Ishikawa (cell line): ENCODE measurements at regions not wholly inside any gene's neighbourhood (a gene's known extent, or its start where the extent isn't known, plus 50 kb on each side); places are given as distances from the start of the nearest gene placed in this dataset.

Experiments used
- CEBPB ChIP-seq: IDR thresholded peaks from 2 replicates; pipeline ENCODE4 v1.6.1; 2012
- CREB1 ChIP-seq: IDR thresholded peaks from 2 replicates; pipeline ENCODE4 v1.6.1; 2012; ENCODE audit warnings: low read depth
- EGR1 ChIP-seq: IDR thresholded peaks from 2 replicates; pipeline ENCODE4 v1.6.1; 2012
- EP300 ChIP-seq: IDR thresholded peaks from 2 replicates; pipeline ENCODE4 v1.6.1; 2012; ENCODE audit warnings: borderline replicate concordance
- FOXM1 ChIP-seq: IDR thresholded peaks from 2 replicates; pipeline ENCODE4 v1.6.1; 2012; ENCODE audit warnings: low read depth, borderline replicate concordance
- NFIC ChIP-seq: IDR thresholded peaks from 2 replicates; pipeline ENCODE4 v1.6.1; 2012
- RAD21 ChIP-seq: IDR thresholded peaks from 2 replicates; pipeline ENCODE4 v1.6.1; 2012; ENCODE audit warnings: low read depth
- TAF1 ChIP-seq: IDR thresholded peaks from 2 replicates; pipeline ENCODE4 v1.6.1; 2012; ENCODE audit warnings: low read depth, mild to moderate bottlenecking
- TCF12 ChIP-seq: IDR thresholded peaks from 2 replicates; pipeline ENCODE4 v1.6.1; 2012; ENCODE audit warnings: low read depth
- TEAD4 ChIP-seq: IDR thresholded peaks from 2 replicates; pipeline ENCODE4 v1.6.1; 2012
- YY1 ChIP-seq: IDR thresholded peaks from 2 replicates; pipeline ENCODE4 v1.6.1; 2012; ENCODE audit warnings: low read depth
- ZBTB7A ChIP-seq: IDR thresholded peaks from 2 replicates; pipeline ENCODE4 v1.6.1; 2012; ENCODE audit warnings: low read depth
- TF ChIP-seq, protein P1 (sequence below): IDR thresholded peaks from 2 replicates; pipeline ENCODE4 v1.6.1; 2012
- TF ChIP-seq, protein P2 (sequence below): IDR thresholded peaks from 2 replicates; pipeline ENCODE4 v1.6.1; 2012; ENCODE audit warnings: low read depth, mild to moderate bottlenecking
- TF ChIP-seq, protein P3 (sequence below): IDR thresholded peaks from 2 replicates; pipeline ENCODE4 v1.6.1; 2012

DNA sequence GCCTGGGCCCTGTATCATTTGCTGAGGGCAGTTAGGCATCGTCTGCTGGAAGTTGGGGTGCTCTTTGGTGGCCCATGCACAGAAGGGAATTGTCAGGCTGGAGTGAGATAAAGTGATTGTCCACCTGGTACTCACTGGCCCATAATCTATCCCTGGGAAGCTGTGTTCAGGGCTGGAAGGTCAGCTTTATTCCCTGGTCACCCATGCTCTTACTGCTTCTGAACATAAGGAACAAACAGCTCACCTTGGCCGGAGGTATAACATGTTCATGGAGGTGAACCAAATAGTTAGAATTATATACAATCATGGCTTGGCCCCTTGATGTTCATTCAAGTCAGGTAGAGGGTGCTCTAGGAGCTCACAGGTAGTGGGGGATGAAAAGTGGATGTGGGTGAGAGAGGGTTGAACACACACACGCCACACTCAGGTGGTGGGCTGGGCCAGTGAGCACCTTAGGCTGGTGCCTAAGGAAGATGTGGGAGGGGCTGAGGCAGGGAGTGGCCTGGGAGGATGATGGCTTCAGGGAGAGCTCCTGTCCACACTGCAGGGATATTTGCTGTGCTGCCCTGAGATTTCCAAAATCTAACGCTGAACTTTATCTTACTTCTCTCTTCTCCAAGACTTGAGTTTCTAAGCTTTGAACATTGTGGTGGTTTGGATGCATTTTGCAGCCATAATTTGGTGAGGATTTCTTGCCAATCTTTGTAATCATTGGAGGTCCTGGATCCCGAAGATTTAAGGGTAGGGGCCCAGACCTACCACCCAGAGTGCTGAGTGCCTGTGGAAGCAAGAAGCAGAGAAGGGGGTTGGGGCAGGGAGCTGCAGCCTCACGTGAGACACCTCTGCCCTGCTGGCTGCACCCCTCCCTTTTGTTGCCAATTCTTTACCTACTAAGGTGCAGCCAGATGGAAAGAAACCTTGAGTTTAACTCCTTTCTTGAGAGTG lies 420.6 kb downstream of the ZNF536 start:
- no peak for TF ChIP-seq FOXM1
- no peak for TF ChIP-seq EGR1
- no peak for TF ChIP-seq EP300
- no peak for TF ChIP-seq TCF12
- no peak for TF ChIP-seq ZBTB7A
- TF ChIP-seq NFIC = no peak
- TF ChIP-seq CREB1 = no peak

DNA sequence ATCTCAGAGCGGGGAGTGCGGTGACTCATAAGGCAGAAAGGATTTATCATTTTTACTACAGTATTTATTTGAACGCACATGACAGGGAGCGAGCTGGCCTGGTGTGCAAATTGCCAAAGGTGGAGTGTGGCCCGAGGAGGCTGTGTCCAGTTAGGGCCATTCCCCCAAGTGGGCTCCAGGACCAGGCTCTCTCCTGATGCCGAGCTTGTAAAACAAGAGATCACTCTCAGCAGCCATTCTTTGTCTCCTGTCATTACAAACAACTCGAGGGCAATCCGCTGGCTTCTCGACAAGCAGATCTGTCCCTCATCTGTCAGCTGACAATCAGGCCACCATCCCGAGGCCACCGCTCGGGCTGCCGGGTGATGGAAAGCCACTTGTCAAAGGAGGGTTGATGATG lies 418.9 kb downstream of the ZNF536 start:
- no peak for TF ChIP-seq TCF12
- no peak for TF ChIP-seq TAF1
- TF ChIP-seq CEBPB = no peak
- TF ChIP-seq ZBTB7A = no peak
- TF ChIP-seq EP300 = no peak
- TF ChIP-seq RAD21 = no peak
- no peak for TF ChIP-seq TEAD4
- TF ChIP-seq, protein P1, sequence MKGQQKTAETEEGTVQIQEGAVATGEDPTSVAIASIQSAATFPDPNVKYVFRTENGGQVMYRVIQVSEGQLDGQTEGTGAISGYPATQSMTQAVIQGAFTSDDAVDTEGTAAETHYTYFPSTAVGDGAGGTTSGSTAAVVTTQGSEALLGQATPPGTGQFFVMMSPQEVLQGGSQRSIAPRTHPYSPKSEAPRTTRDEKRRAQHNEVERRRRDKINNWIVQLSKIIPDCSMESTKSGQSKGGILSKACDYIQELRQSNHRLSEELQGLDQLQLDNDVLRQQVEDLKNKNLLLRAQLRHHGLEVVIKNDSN = no peak
- no peak for TF ChIP-seq NFIC
- TF ChIP-seq, protein P2, sequence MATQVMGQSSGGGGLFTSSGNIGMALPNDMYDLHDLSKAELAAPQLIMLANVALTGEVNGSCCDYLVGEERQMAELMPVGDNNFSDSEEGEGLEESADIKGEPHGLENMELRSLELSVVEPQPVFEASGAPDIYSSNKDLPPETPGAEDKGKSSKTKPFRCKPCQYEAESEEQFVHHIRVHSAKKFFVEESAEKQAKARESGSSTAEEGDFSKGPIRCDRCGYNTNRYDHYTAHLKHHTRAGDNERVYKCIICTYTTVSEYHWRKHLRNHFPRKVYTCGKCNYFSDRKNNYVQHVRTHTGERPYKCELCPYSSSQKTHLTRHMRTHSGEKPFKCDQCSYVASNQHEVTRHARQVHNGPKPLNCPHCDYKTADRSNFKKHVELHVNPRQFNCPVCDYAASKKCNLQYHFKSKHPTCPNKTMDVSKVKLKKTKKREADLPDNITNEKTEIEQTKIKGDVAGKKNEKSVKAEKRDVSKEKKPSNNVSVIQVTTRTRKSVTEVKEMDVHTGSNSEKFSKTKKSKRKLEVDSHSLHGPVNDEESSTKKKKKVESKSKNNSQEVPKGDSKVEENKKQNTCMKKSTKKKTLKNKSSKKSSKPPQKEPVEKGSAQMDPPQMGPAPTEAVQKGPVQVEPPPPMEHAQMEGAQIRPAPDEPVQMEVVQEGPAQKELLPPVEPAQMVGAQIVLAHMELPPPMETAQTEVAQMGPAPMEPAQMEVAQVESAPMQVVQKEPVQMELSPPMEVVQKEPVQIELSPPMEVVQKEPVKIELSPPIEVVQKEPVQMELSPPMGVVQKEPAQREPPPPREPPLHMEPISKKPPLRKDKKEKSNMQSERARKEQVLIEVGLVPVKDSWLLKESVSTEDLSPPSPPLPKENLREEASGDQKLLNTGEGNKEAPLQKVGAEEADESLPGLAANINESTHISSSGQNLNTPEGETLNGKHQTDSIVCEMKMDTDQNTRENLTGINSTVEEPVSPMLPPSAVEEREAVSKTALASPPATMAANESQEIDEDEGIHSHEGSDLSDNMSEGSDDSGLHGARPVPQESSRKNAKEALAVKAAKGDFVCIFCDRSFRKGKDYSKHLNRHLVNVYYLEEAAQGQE = no peak
- TF ChIP-seq, protein P3, sequence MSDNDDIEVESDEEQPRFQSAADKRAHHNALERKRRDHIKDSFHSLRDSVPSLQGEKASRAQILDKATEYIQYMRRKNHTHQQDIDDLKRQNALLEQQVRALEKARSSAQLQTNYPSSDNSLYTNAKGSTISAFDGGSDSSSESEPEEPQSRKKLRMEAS = no peak
- TF ChIP-seq EGR1 = no peak
- no peak for TF ChIP-seq FOXM1
- no peak for TF ChIP-seq YY1
- TF ChIP-seq CREB1 = no peak

DNA sequence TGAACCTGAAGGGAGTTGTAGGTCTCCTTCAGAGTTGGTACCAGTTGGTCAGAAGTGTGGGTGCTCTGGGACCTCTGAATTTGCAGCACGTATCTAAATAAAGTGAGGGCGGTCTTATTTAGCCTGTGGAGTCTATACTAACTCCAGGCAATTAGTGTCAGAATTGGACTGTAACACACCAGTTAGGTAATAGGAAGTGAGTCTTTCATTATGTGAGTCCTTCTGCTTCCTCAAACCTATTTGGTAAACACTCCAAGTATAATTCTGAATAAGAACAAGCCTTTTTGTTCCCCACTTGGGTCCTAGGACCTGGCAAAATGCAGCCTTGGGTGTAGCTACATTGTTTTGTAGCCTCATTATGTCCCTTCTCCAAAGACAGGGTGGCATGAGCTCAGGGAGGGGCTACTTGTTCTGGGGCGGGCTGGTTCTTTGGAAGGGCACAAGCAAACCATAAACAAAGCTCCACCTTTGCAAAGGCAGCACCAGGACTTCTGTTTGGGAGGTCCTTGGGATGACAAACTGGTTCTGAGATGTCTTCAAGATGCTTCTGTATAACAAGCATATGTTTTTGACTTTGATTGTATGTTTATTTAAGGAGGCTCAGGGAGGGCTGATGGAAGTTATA lies 418.0 kb downstream of the ZNF536 start:
- no peak for TF ChIP-seq CEBPB
- no peak for TF ChIP-seq EP300
- no peak for TF ChIP-seq TEAD4
- TF ChIP-seq CREB1 = no peak
- no peak for TF ChIP-seq RAD21
- TF ChIP-seq FOXM1 = no peak
- TF ChIP-seq, protein P3 = no peak
- no peak for TF ChIP-seq EGR1
- TF ChIP-seq, protein P1 = no peak

DNA sequence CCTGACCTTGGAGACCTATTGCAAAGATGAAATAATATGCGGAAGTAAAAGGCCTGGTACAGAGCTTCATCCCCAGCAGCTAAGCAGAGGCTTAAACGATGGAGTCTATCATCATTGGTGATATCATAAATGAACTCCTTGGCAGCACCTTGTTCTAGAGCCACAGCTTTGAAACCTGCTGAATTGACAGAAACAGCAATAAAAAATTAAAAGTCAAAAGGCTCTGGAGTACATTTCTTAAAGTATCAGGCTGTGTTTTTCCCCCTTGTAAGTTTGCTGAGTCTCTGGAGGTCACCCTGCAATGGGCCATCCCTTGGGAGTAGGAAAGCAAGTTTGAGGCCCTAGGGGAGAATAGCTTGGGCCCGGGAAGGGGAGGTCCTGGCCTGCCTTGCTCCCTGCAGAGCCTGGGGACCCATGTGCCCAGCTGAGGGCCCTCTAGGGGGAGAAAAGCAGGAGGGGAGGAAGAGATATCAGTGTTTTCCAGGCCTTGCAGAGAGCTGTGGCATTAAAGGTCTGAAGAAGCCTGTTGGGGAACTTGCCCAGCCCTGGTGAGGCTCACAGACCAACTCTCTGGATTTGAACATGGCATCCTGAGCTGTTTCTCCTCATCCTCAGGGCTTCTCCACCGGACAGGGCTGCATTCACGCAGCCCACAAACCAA lies 416.1 kb downstream of the ZNF536 start:
- TF ChIP-seq, protein P1 = no peak
- TF ChIP-seq TCF12 (no peak), FOXM1 (no peak), CEBPB (no peak)
- TF ChIP-seq, protein P3 = no peak

DNA sequence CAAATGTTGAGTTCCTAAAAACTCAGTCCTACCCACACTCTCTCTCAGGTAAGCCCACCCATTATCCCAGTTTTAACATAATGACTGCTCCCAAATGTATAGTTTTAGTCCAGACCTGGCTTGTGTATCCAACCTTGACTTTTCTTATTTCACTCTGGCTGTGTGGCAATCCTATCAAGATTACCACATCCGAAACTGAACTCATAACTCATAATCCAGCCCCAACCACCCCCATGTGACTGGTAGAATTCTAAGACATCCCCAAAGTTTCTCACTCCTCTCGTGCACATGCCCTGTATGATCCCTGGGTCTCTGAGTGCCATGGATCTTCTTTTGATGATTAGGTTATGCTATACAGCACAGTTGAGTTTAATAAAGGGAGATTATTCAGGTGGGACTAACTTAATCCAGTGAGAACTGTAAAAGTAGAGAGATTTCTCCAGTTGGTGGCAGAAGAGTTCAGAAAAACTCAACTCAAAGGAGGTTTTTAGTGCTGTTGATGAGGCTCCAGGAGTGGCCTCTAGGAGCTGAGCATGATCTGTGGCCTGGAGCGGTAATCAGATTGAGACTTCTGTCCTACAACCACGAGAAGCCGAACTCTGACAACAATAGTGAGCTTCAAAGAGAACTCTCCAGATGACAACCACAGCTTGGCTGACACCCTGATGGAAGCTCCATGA lies 413.4 kb downstream of the ZNF536 start:
- TF ChIP-seq ZBTB7A = no peak
- no peak for TF ChIP-seq RAD21
- TF ChIP-seq NFIC = no peak
- TF ChIP-seq FOXM1 = no peak
- no peak for TF ChIP-seq CREB1
- TF ChIP-seq, protein P3 = no peak
- no peak for TF ChIP-seq CEBPB
- no peak for TF ChIP-seq EGR1
- no peak for TF ChIP-seq TCF12
- TF ChIP-seq TEAD4 = no peak
- TF ChIP-seq YY1 = no peak
- TF ChIP-seq, protein P2 = no peak
- TF ChIP-seq, protein P1 = no peak
- TF ChIP-seq TAF1 = no peak
